Bronchial epithelial cell (primary cell): ENCODE measurements at regions not wholly inside any gene's neighbourhood (a gene's known extent, or its start where the extent isn't known, plus 50 kb on each side); places are given as distances from the start of the nearest gene placed in this dataset.
"Not testable (repeated sequence)": the region's sequence is repeated elsewhere in the genome, so short reads cannot be mapped to it uniquely, and the experiment has no call there.

Experiments
- DNase-seq: peaks from one replicate; pipeline ENCODE4 v3.0.0-alpha.2; 2010; ENCODE audit warnings: low read depth
- FAIRE-seq: peaks from 2 replicates; lab custom pipeline; 2011; peaks lifted over from hg19 to GRCh38; lab: Jason Lieb, UNC
- H3K27me3 ChIP-seq: 2 replicates; pipeline ENCODE4 v1.5.1; 2011; ENCODE audit warnings: low read length; ENCODE audit not compliant: control insufficient read depth, insufficient read depth
- H3K36me3 ChIP-seq: 2 replicates; pipeline ENCODE4 v1.5.1; 2011; ENCODE audit warnings: low read length; ENCODE audit not compliant: control insufficient read depth, insufficient read depth
- H3K4me3 ChIP-seq: 2 replicates; pipeline ENCODE4 v1.5.1; 2011; ENCODE audit warnings: mild to moderate bottlenecking, low read depth, low read length, control low read depth
- TF ChIP-seq, protein P1 (sequence below): IDR thresholded peaks from 2 replicates; pipeline ENCODE4 v1.5.1; 2011; ENCODE audit warnings: mild to moderate bottlenecking, moderate library complexity, low read length, control low read depth, inconsistent platforms; ENCODE audit not compliant: insufficient read depth, severe bottlenecking

GRCh38 chr17:65293584-65294180 lies 156.5 kb downstream of the RGS9 start:
- no peaks in the 10 kb centered on the region for H3K27me3 ChIP-seq
- FAIRE-seq = no peak
- H3K36me3 ChIP-seq = no peaks in the 10 kb centered on the region
- DNase-seq = no peak
- H3K4me3 ChIP-seq = no peak overlapping the region
- TF ChIP-seq, protein P1, sequence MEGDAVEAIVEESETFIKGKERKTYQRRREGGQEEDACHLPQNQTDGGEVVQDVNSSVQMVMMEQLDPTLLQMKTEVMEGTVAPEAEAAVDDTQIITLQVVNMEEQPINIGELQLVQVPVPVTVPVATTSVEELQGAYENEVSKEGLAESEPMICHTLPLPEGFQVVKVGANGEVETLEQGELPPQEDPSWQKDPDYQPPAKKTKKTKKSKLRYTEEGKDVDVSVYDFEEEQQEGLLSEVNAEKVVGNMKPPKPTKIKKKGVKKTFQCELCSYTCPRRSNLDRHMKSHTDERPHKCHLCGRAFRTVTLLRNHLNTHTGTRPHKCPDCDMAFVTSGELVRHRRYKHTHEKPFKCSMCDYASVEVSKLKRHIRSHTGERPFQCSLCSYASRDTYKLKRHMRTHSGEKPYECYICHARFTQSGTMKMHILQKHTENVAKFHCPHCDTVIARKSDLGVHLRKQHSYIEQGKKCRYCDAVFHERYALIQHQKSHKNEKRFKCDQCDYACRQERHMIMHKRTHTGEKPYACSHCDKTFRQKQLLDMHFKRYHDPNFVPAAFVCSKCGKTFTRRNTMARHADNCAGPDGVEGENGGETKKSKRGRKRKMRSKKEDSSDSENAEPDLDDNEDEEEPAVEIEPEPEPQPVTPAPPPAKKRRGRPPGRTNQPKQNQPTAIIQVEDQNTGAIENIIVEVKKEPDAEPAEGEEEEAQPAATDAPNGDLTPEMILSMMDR = no peak

GRCh38 chr17:65292430-65292829 lies 155.3 kb downstream of the RGS9 start:
- DNase-seq (no peak), FAIRE-seq (no peak)
- Histone ChIP-seq H3K27me3 (no peaks in the 10 kb centered on the region), H3K4me3 (no peak overlapping the region), H3K36me3 (no peaks in the 10 kb centered on the region)
- TF ChIP-seq, protein P1 = no peak

DNA sequence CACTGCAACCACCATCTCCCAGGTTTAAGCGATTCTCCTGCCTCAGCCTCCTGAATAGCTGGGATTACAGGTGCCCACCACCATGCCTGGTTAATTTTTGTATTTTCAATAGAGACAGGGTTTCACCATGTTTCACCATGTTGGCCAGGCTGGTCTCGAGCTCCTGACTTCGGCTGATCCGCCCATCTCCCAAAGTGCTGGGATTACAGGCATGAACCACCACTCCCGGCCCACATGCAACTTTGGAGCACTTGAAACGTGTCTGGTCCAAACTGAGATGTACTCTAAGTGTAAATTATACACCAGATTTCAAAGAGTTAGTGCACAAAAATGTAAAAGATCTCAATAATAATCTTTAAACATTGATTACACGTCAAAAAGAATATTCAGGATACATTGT lies 154.1 kb downstream of the RGS9 start:
- not testable (repeated sequence) for H3K36me3 ChIP-seq, H3K4me3 ChIP-seq, DNase-seq, FAIRE-seq, H3K27me3 ChIP-seq

GRCh38 chr17:65290616-65291015 lies 153.4 kb downstream of the RGS9 start:
- no peaks in the 10 kb centered on the region for H3K36me3 ChIP-seq
- no peak for FAIRE-seq
- no peaks in the 10 kb centered on the region for H3K27me3 ChIP-seq
- no peak for DNase-seq
- no peak overlapping the region for H3K4me3 ChIP-seq
- TF ChIP-seq, protein P1 = no peak

DNA sequence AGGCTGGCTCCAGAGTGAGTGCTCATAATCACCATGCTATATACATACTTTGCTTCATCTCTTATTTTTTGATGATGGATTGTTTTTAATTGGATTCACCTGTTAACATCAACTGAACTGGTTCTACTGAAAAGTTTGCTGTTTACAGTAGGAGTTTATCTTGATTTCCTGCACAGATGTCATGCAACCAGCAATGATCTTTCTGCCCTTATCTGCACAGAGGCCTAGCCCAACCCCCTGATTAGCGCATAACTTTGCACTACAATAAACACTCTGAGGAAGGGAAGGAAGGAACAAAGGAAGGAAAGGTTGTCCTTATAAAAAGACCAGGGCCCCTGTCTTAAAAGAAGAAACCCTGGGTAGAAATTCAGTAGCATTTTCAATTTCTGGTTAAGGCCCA lies 152.9 kb downstream of the RGS9 start:
- no peak for DNase-seq
- no peak for FAIRE-seq
- no peaks in the 10 kb centered on the region for H3K36me3 ChIP-seq

GRCh38 chr17:65287040-65287439 lies 149.9 kb downstream of the RGS9 start:
- DNase-seq = no peak
- FAIRE-seq = peak; percentile 36

More for the DNA sequence above, 152.9 kb downstream of the RGS9 start:
- TF ChIP-seq, protein P1 = no peak
- H3K4me3 ChIP-seq = no peak overlapping the region
- H3K27me3 ChIP-seq = no peaks in the 10 kb centered on the region

More at GRCh38 chr17:65287040-65287439, 149.9 kb downstream of the RGS9 start:
- no peaks in the 10 kb centered on the region for H3K27me3 ChIP-seq
- no peaks in the 10 kb centered on the region for H3K36me3 ChIP-seq
- TF ChIP-seq, protein P1 = no peak
- H3K4me3 ChIP-seq = no peak overlapping the region
